GM12878 (cell line): ENCODE measurements at regions not wholly inside any gene's neighbourhood (a gene's known extent, or its start where the extent isn't known, plus 50 kb on each side); places are given as distances from the start of the nearest gene placed in this dataset.

Experiments
- ATAC-seq: fragments of 200-7000 bp; cut with Tn5 transposase; 3 replicates; pipeline ENCODE4 v1.9.1; 2020; ENCODE audit warnings: mild to moderate bottlenecking, moderate library complexity
- BruUV-seq: library from RNA; stranded (reverse); fragments of 400-500 nt; replicated peaks from 2 replicates; lab custom pipeline; 2021; lab: Mats Ljungman, UMichigan
- CTCF ChIA-PET: fragments of 300-600 bp; sonication (Branson Sonifier 250); formaldehyde crosslinking; extraction: SDS; loops from one replicate; lab custom pipeline; 2021; ENCODE audit warnings: inconsistent platforms; lab: Yijun Ruan, JAX
- POLR2A ChIA-PET: fragments of 350-600 bp; formaldehyde crosslinking; extraction: SDS; loops from one replicate; lab custom pipeline; 2021; ENCODE audit warnings: inconsistent platforms; lab: Charles Lee
- RAD21 ChIA-PET: fragments of 300-600 bp; sonication (Branson Sonifier 250); formaldehyde crosslinking; loops from one replicate; lab custom pipeline; 2023; ENCODE audit warnings: antibody characterized with exemption; ENCODE audit not compliant: unreplicated experiment; lab: Charles Lee
- SMC1A ChIA-PET: fragments of 300-600 bp; sonication (Branson Sonifier 250); formaldehyde crosslinking; loops from one replicate; lab custom pipeline; 2023; ENCODE audit not compliant: unreplicated experiment, uncharacterized antibody; lab: Charles Lee
- DNase-seq: peaks from one replicate; pipeline ENCODE4 v3.0.0-alpha.2; 2011; ENCODE audit warnings: low read depth, low spot score
- FAIRE-seq: peaks from 3 replicates; lab custom pipeline; 2011; peaks lifted over from hg19 to GRCh38; lab: Jason Lieb, UNC
- H2AFZ ChIP-seq: 2 replicates; pipeline ENCODE4 v1.6.0; 2011; ENCODE audit warnings: low read depth, low read length, control low read depth; ENCODE audit not compliant: control insufficient read depth
- H3K27ac ChIP-seq: 2 replicates; pipeline ENCODE4 v1.5.1; 2011; ENCODE audit warnings: control low read depth; ENCODE audit not compliant: control insufficient read depth, insufficient read depth
- H3K27me3 ChIP-seq, 2 experiments: replicated peaks in 1 of 2; 2 replicates each; pipeline versions ENCODE4 v1.6.0 to v1.6.1; 2011; ENCODE audit warnings: low read length in 1 of 2; ENCODE audit not compliant: control insufficient read depth in 2 of 2, insufficient read depth in 2 of 2
- H3K36me3 ChIP-seq, 2 experiments: 2 replicates each; pipeline ENCODE4 v1.5.1; 2011; ENCODE audit warnings: low read length in 1 of 2; ENCODE audit not compliant: control insufficient read depth in 2 of 2, insufficient read depth in 2 of 2
- H3K4me1 ChIP-seq: 2 replicates; pipeline ENCODE4 v1.6.1; 2011; ENCODE audit warnings: mild to moderate bottlenecking, low read length, moderate library complexity, mixed read lengths; ENCODE audit not compliant: control insufficient read depth, insufficient read depth
- H3K4me2 ChIP-seq: 2 replicates; pipeline ENCODE4 v1.6.0; 2011; ENCODE audit warnings: control low read depth; ENCODE audit not compliant: control insufficient read depth, insufficient read depth
- H3K4me3 ChIP-seq: fragments of 200-600 bp; sonication (generic); 2 replicates; pipeline ENCODE4 v1.5.1; 2016
- H3K79me2 ChIP-seq: 2 replicates; pipeline ENCODE4 v1.6.0; 2011; ENCODE audit warnings: low read length; ENCODE audit not compliant: control insufficient read depth, insufficient read depth
- H3K9ac ChIP-seq: 2 replicates; pipeline ENCODE4 v1.8.0; 2011; ENCODE audit warnings: low read length, control low read depth, mixed read lengths; ENCODE audit not compliant: control insufficient read depth, insufficient read depth
- H3K9me3 ChIP-seq: replicated peaks from 3 replicates; pipeline ENCODE4 v1.5.1; 2011; ENCODE audit warnings: mild to moderate bottlenecking, low read length; ENCODE audit not compliant: control insufficient read depth, insufficient read depth
- H4K20me1 ChIP-seq: 2 replicates; pipeline ENCODE4 v1.6.0; 2011; ENCODE audit not compliant: control insufficient read depth, insufficient read depth
- ATF3 ChIP-seq: IDR thresholded peaks from 2 replicates; pipeline ENCODE4 v1.6.1; 2011; ENCODE audit warnings: low read depth, mild to moderate bottlenecking, low read length, moderate library complexity, borderline replicate concordance; ENCODE audit errors: extremely low read depth
- CHD1 ChIP-seq: IDR thresholded peaks from 2 replicates; pipeline ENCODE4 v1.6.1; 2012; ENCODE audit warnings: low read depth, low read length, improper control_type of control experiment
- E4F1 ChIP-seq: fragments of 450-650 bp; IDR thresholded peaks from 2 replicates; pipeline ENCODE4 v1.6.1; 2018; ENCODE audit warnings: borderline replicate concordance, mild to moderate bottlenecking; ENCODE audit not compliant: partially characterized antibody
- IKZF1 ChIP-seq: fragments of 450-650 bp; conservative IDR thresholded peaks from 2 replicates; pipeline ENCODE4 v1.6.1; 2017; ENCODE audit warnings: antibody characterized with exemption, mild to moderate bottlenecking
- KDM1A ChIP-seq: fragments of 200-600 bp; sonication (generic); IDR thresholded peaks from 2 replicates; pipeline ENCODE4 v1.6.1; 2016; ENCODE audit warnings: borderline replicate concordance
- NFXL1 ChIP-seq: fragments of 450-650 bp; IDR thresholded peaks from 2 replicates; pipeline ENCODE4 v1.6.1; 2017; ENCODE audit warnings: antibody characterized with exemption, mild to moderate bottlenecking, borderline replicate concordance
- POLR2AphosphoS5 ChIP-seq: IDR thresholded peaks from 2 replicates; pipeline ENCODE4 v1.6.1; 2011; ENCODE audit warnings: mild to moderate bottlenecking, low read length, inconsistent platforms
- RBBP5 ChIP-seq: fragments of 200-600 bp; sonication (generic); conservative IDR thresholded peaks from 2 replicates; pipeline ENCODE4 v1.6.1; 2016
- SMAD5 ChIP-seq: IDR thresholded peaks from 2 replicates; pipeline ENCODE4 v1.6.1; 2016; ENCODE audit warnings: antibody characterized with exemption, low read depth
- TCF3 ChIP-seq: IDR thresholded peaks from 2 replicates; pipeline ENCODE4 v1.6.1; 2012; ENCODE audit warnings: low read depth, mild to moderate bottlenecking, low read length, borderline replicate concordance; ENCODE audit not compliant: insufficient read depth
- ZBTB4 ChIP-seq: fragments of 450-650 bp; formaldehyde crosslinking; IDR thresholded peaks from 2 replicates; pipeline ENCODE4 v1.4.0; 2022; ENCODE audit warnings: mild to moderate bottlenecking, moderate library complexity
- WGBS: methylation state at CpG from one replicate; pipeline ENCODE4 v1.1.6; 2016; ENCODE audit warnings: low lambda C conversion rate; ENCODE audit not compliant: insufficient replicate concordance, insufficient coverage; ENCODE audit errors: missing lambda C conversion rate; 5-methylcytosine and 5-hydroxymethylcytosine counted together
- in situ Hi-C: fragments of 300-500 bp; cut with MboI; formaldehyde crosslinking; loops from 9 replicates; pipeline ENCODE4 v1.14.3; 2018; ENCODE audit warnings: mixed read lengths
- intact Hi-C: fragments of 100-400 bp; cut with micrococcal nuclease; formaldehyde crosslinking; loops from one replicate; pipeline ENCODE4 v1.14.2; 2022; ENCODE audit not compliant: unreplicated experiment

GRCh38 chr12:119263466-119263865, 71.1 kb upstream of the CCDC60 start:
- no peaks in the 10 kb centered on the region for H3K27me3 ChIP-seq
- WGBS = 9% methylated on average over 3 of the region's 3 CpGs
- H4K20me1 ChIP-seq = no peaks in the 10 kb centered on the region
- no peak overlapping the region for H3K4me3 ChIP-seq
- H3K9ac ChIP-seq = no peak overlapping the region
- intact Hi-C loops = no loop called here
- no peaks in the 10 kb centered on the region for H3K36me3 ChIP-seq
- ChIA-PET SMC1A (no interaction called here), RAD21 (no interaction called here), CTCF (interaction anchor here (0.6 kb wide), 1 partner anchor 10 kb away, joined by 3 read pairs; no protein-coding TSS in a partner anchor), POLR2A (interaction anchor here (0.7 kb wide), 1 partner anchor 1947 kb away, joined by 3 read pairs; no protein-coding TSS in a partner anchor)
- H3K4me2 ChIP-seq = no peak overlapping the region
- no peak for FAIRE-seq
- BruUV-seq = no TSS peak
- H3K79me2 ChIP-seq = no peaks in the 10 kb centered on the region
- H2AFZ ChIP-seq = no peak overlapping the region
- H3K9me3 ChIP-seq = no peaks in the 10 kb centered on the region; the same call in 2 of the 3 replicates
- no peak for DNase-seq
- no peak for ATAC-seq
- no peaks in the 10 kb centered on the region for H3K4me1 ChIP-seq
- TF ChIP-seq KDM1A (no peak), SMAD5 (no peak)
- no peak overlapping the region for H3K27ac ChIP-seq
- in situ Hi-C loops = no loop called here

GRCh38 chr12:119266963-119267362, 67.6 kb upstream of the CCDC60 start:
- no peaks in the 10 kb centered on the region for H3K36me3 ChIP-seq
- SMC1A ChIA-PET = no interaction called here
- no peak overlapping the region for H3K4me3 ChIP-seq
- no peaks in the 10 kb centered on the region for H3K27me3 ChIP-seq
- no peak overlapping the region for H3K27ac ChIP-seq
- H4K20me1 ChIP-seq = no peaks in the 10 kb centered on the region
- WGBS = 29% methylated on average over 1 of the region's 1 CpG
- no peak overlapping the region for H3K9ac ChIP-seq
- FAIRE-seq (no peak), ATAC-seq (no peak), DNase-seq (no peak)
- H2AFZ ChIP-seq = no peak overlapping the region
- no peaks in the 10 kb centered on the region for H3K4me1 ChIP-seq
- RAD21 ChIA-PET = no interaction called here
- intact Hi-C loops = no loop called here
- POLR2A ChIA-PET = no interaction called here
- no TSS peak for BruUV-seq
- no peaks in the 10 kb centered on the region for H3K79me2 ChIP-seq
- in situ Hi-C loops = no loop called here
- H3K9me3 ChIP-seq = no peaks in the 10 kb centered on the region; the same call in 2 of the 3 replicates
- H3K4me2 ChIP-seq = no peak overlapping the region
- CTCF ChIA-PET = no interaction called here
- no peak for TF ChIP-seq ATF3
- TF ChIP-seq RBBP5 = no peak
- no peak for TF ChIP-seq CHD1
- no peak for TF ChIP-seq ZBTB4 (CRISPR knock-in tag)
- TF ChIP-seq NFXL1 = no peak
- TF ChIP-seq TCF3 = no peak
- TF ChIP-seq E4F1 = no peak
- no peak for TF ChIP-seq POLR2AphosphoS5
- no peak for TF ChIP-seq IKZF1
